Keratinocyte (primary cell): ENCODE measurements at regions not wholly inside any gene's neighbourhood (a gene's known extent, or its start where the extent isn't known, plus 50 kb on each side); places are given as distances from the start of the nearest gene placed in this dataset.

Experiments used
- DNase-seq: peaks from one replicate; pipeline ENCODE4 v3.0.0-alpha.2; 2011; ENCODE audit warnings: low read depth, missing footprints, low spot score
- FAIRE-seq: peaks from 2 replicates; lab custom pipeline; 2011; peaks lifted over from hg19 to GRCh38; lab: Jason Lieb, UNC
- H2AFZ ChIP-seq: 2 replicates; pipeline ENCODE4 v1.6.0; 2012; ENCODE audit warnings: low read length, control low read depth, inconsistent platforms; ENCODE audit not compliant: control insufficient read depth
- H3K27ac ChIP-seq: 2 replicates; pipeline ENCODE4 v1.5.1; 2011; ENCODE audit warnings: low read length; ENCODE audit not compliant: control insufficient read depth, insufficient read depth
- H3K27me3 ChIP-seq: 3 replicates; pipeline ENCODE4 v1.6.0; 2011; ENCODE audit warnings: low read length; ENCODE audit not compliant: control insufficient read depth, insufficient read depth; ENCODE audit errors: extremely low read depth
- H3K36me3 ChIP-seq, 2 experiments: 2 replicates in 1 of 2; 3 replicates in 1 of 2; pipeline ENCODE4 v1.5.1; 2011; ENCODE audit warnings: low read length in 2 of 2, mild to moderate bottlenecking in 1 of 2; ENCODE audit not compliant: control insufficient read depth in 2 of 2, insufficient read depth in 2 of 2; ENCODE audit errors: extremely low read depth in 1 of 2
- H3K4me1 ChIP-seq: 3 replicates; pipeline ENCODE4 v1.5.1; 2011; ENCODE audit warnings: low read length; ENCODE audit not compliant: control insufficient read depth, insufficient read depth; ENCODE audit errors: extremely low read depth
- H3K4me2 ChIP-seq: 3 replicates; pipeline ENCODE4 v1.6.0; 2011; ENCODE audit warnings: low read depth, low read length; ENCODE audit not compliant: control insufficient read depth, insufficient read depth; ENCODE audit errors: extremely low read depth
- H3K4me3 ChIP-seq, 3 experiments: fragments of 200-600 bp in 1 of 3; sonication (generic) in 1 of 3; 2 replicates in 2 of 3; 3 replicates in 1 of 3; pipeline ENCODE4 v1.5.1; 2011 to 2016; ENCODE audit warnings: low read length in 3 of 3, mild to moderate bottlenecking in 3 of 3, control low read depth in 2 of 3, inconsistent platforms in 1 of 3, low read depth in 1 of 3, mixed read lengths in 1 of 3, mixed run types in 1 of 3, moderate library complexity in 1 of 3; ENCODE audit not compliant: control insufficient read depth in 2 of 3, insufficient read depth in 2 of 3; ENCODE audit errors: extremely low read depth in 1 of 3
- H3K79me2 ChIP-seq: 2 replicates; pipeline ENCODE4 v1.6.0; 2012; ENCODE audit warnings: low read length; ENCODE audit not compliant: control insufficient read depth, insufficient read depth
- H3K9ac ChIP-seq: 3 replicates; pipeline ENCODE4 v1.6.0; 2011; ENCODE audit warnings: low read length; ENCODE audit not compliant: control insufficient read depth, insufficient read depth; ENCODE audit errors: extremely low read depth
- H3K9me1 ChIP-seq: 3 replicates; pipeline ENCODE4 v1.6.0; 2011; ENCODE audit warnings: low read length; ENCODE audit not compliant: control insufficient read depth, insufficient read depth; ENCODE audit errors: extremely low read depth
- H3K9me3 ChIP-seq: 2 replicates; pipeline ENCODE4 v1.5.1; 2012; ENCODE audit warnings: low read depth, low read length; ENCODE audit not compliant: control insufficient read depth
- H4K20me1 ChIP-seq: 3 replicates; pipeline ENCODE4 v1.6.0; 2011; ENCODE audit warnings: low read length; ENCODE audit not compliant: control insufficient read depth, insufficient read depth; ENCODE audit errors: extremely low read depth
- CTCF ChIP-seq, 3 experiments: IDR thresholded peaks in 1 of 3; conservative IDR thresholded peaks in 1 of 3; optimal IDR thresholded peaks in 1 of 3; 2 replicates in 2 of 3; 3 replicates in 1 of 3; pipeline versions ENCODE3 to v1.5.1; 2011; ENCODE audit warnings: low read length in 3 of 3, mild to moderate bottlenecking in 3 of 3, moderate library complexity in 2 of 3, control low read depth in 1 of 3, inconsistent platforms in 1 of 3; ENCODE audit not compliant: insufficient read depth in 2 of 3; ENCODE audit errors: extremely low read depth in 1 of 3
- EZH2 ChIP-seq: IDR thresholded peaks from one replicate; pipeline ENCODE4 v1.6.1; 2012; ENCODE audit warnings: inconsistent platforms, mild to moderate bottlenecking, low read length, moderate library complexity
- dilution Hi-C: fragments of 300-500 bp; cut with MboI; formaldehyde crosslinking; loops from one replicate; pipeline ENCODE4 v1.7.0; 2020; ENCODE audit warnings: low sequenced_read_pairs; ENCODE audit not compliant: extremely low pct_ligation_motif_present

GRCh38 chr1:43058545-43059360, 100.1 kb upstream of the SLC2A1 start:
- H3K9ac ChIP-seq, result peak overlapping the region; percentile 18

GRCh38 chr1:43058056-43058455, 99.4 kb upstream of the SLC2A1 start:
- H2AFZ ChIP-seq, result no peak overlapping the region
- H4K20me1 ChIP-seq, result no peaks in the 10 kb centered on the region
- H3K9ac ChIP-seq, result peak overlapping the region; percentile 18
- no peak for TF ChIP-seq EZH2
- no peak for TF ChIP-seq CTCF (optimal IDR thresholded peaks at IDR 0.05 in 1 of 3, IDR thresholded peaks at IDR 0.05 in 1 of 3, conservative IDR thresholded peaks at IDR 0.05 in 1 of 3; ENCODE audit: extremely low read depth in 1 of 3, insufficient read depth in 2 of 3, low read length in 3 of 3)
- peaks cover 41% of the 10 kb centered on the region for H3K4me1 ChIP-seq
- no peaks in the 10 kb centered on the region for H3K27me3 ChIP-seq
- H3K9me3 ChIP-seq, result no peaks in the 10 kb centered on the region
- FAIRE-seq, result no peak
- H3K36me3 ChIP-seq, result no peaks in the 10 kb centered on the region
- dilution Hi-C loops, result no loop called here
- no peaks in the 10 kb centered on the region for H3K79me2 ChIP-seq
- no peak for DNase-seq
- H3K27ac ChIP-seq, result peak overlapping the region; percentile 15
- H3K9me1 ChIP-seq, result no peaks in the 10 kb centered on the region
- H3K4me3 ChIP-seq, result no peak overlapping the region
- peak overlapping the region; percentile 52 for H3K4me2 ChIP-seq

More at GRCh38 chr1:43058545-43059360, 100.1 kb upstream of the SLC2A1 start:
- FAIRE-seq (peak; percentile 85), DNase-seq (no peak)
- Histone ChIP-seq H3K36me3 (no peaks in the 10 kb centered on the region), H3K9me3 (no peaks in the 10 kb centered on the region), H3K4me3 (no peak overlapping the region), H3K27me3 (no peaks in the 10 kb centered on the region), H3K4me2 (peak overlapping the region; percentile 52), H4K20me1 (no peaks in the 10 kb centered on the region), H3K4me1 (peaks cover 40% of the 10 kb centered on the region), H3K9me1 (no peaks in the 10 kb centered on the region), H2AFZ (peak overlapping the region; percentile 11), H3K27ac (peak overlapping the region; percentile 15), H3K79me2 (no peaks in the 10 kb centered on the region)
- TF ChIP-seq CTCF (optimal IDR thresholded peaks at IDR 0.05 in 1 of 3, IDR thresholded peaks at IDR 0.05 in 1 of 3, conservative IDR thresholded peaks at IDR 0.05 in 1 of 3; ENCODE audit: extremely low read depth in 1 of 3, insufficient read depth in 2 of 3, low read length in 3 of 3) (no peak), EZH2 (no peak)
- dilution Hi-C loops, result no loop called here
